Stomach (tissue), 4 donors: ENCODE measurements at regions not wholly inside any gene's neighbourhood (a gene's known extent, or its start where the extent isn't known, plus 50 kb on each side); places are given as distances from the start of the nearest gene placed in this dataset.
"Not testable (repeated sequence)": the region's sequence is repeated elsewhere in the genome, so short reads cannot be mapped to it uniquely, and the experiment has no call there.

Experiments used
- EP300 ChIP-seq: sonication (generic); formaldehyde crosslinking; IDR thresholded peaks from one replicate; pipeline ENCODE4 v1.6.1; 2017; ENCODE audit warnings: antibody characterized with exemption
- POLR2A ChIP-seq, 4 donors: fragments of 450-650 bp; IDR thresholded peaks; one replicate each; pipeline ENCODE4 v1.6.1; 2016; ENCODE audit warnings: antibody characterized with exemption in 4 of 4, control low read depth in 2 of 4, mild to moderate bottlenecking in 1 of 4, moderate library complexity in 1 of 4
- TF ChIP-seq, protein P1 (sequence below), 7 experiments: fragments of 450-650 bp in 4 of 7; fragments of 200-600 bp in 3 of 7; sonication (generic) in 3 of 7; IDR thresholded peaks; one replicate each; pipeline ENCODE4 v1.5.1; 2016 to 2019; ENCODE audit warnings: antibody characterized with exemption in 7 of 7, control low read depth in 2 of 7, mild to moderate bottlenecking in 1 of 7

DNA sequence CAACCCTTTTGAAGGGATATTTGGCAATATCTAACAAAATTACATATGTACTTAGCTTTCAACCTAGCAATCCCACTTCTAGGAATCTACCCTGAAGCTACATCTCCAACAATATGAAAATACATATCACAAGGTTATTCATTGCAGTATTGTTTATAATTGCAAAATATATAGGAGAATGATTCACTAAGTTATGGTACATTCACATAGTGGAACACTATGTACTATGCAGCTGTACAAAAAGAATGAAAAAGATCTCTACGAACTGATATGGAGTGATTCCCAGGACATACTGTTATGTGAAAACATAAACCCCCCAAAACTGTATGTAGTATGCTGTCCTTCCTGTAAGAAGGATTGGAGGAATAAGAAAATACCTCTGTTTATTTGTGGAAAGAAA, 62.1 kb downstream of the SYT15B start:
- TF ChIP-seq, protein P1, sequence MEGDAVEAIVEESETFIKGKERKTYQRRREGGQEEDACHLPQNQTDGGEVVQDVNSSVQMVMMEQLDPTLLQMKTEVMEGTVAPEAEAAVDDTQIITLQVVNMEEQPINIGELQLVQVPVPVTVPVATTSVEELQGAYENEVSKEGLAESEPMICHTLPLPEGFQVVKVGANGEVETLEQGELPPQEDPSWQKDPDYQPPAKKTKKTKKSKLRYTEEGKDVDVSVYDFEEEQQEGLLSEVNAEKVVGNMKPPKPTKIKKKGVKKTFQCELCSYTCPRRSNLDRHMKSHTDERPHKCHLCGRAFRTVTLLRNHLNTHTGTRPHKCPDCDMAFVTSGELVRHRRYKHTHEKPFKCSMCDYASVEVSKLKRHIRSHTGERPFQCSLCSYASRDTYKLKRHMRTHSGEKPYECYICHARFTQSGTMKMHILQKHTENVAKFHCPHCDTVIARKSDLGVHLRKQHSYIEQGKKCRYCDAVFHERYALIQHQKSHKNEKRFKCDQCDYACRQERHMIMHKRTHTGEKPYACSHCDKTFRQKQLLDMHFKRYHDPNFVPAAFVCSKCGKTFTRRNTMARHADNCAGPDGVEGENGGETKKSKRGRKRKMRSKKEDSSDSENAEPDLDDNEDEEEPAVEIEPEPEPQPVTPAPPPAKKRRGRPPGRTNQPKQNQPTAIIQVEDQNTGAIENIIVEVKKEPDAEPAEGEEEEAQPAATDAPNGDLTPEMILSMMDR (IDR thresholded peaks at IDR 0.05): not testable (repeated sequence)
- not testable (repeated sequence) for TF ChIP-seq EP300; POLR2A (IDR thresholded peaks at IDR 0.05)
